ENCODE measurements at regions not wholly inside any gene's neighbourhood (a gene's known extent, or its start where the extent isn't known, plus 50 kb on each side); places are given as distances from the start of the nearest gene placed in this dataset.

DNA sequence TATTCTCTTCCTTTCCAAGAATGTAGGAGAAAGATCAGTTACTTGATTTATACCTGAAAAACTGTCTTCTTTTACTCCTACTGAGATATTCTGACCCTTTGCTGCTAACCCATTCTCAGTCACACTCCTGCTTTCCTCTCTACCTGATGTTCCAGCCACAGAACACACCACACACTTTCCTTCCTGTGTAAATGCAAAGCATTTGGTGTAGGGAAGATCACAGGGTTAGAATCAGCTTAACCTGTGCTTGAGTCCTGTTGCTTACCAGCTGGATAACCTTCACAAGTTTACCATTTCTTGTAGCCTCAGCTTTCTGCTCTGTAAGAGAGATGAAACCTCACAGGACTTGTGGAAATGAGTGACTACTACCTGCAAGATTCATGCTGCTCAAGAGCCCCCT is 489.8 kb upstream of the GOLIM4 start:
- Histone ChIP-seq H3K4me2 (ENCODE audit: insufficient read depth, low read length) (no peak overlapping the region), H3K36me3 (ENCODE audit: insufficient read depth, low read length) (no peaks in the 10 kb centered on the region), H4K20me1 (ENCODE audit: insufficient read depth, low read length) (no peaks in the 10 kb centered on the region), H3K4me3 (ENCODE audit: low read depth in 1 of 2, low read length in 2 of 2) (no peak overlapping the region), H3K27ac (ENCODE audit: low read length) (no peak overlapping the region), H3K9ac (ENCODE audit: low read depth, low read length) (no peak overlapping the region), H2AFZ (ENCODE audit: low read depth, low read length) (no peak overlapping the region), H3K79me2 (ENCODE audit: insufficient read depth, low read length) (no peaks in the 10 kb centered on the region), H3K27me3 (ENCODE audit: insufficient read depth, low read length, poor library complexity) (no peaks in the 10 kb centered on the region), H3K4me1 (ENCODE audit: insufficient read depth, low read length) (no peaks in the 10 kb centered on the region), H3K9me3 (ENCODE audit: insufficient read depth, low read length, severe bottlenecking) (no peaks in the 10 kb centered on the region)
- DNase-seq (no peak), ATAC-seq (ENCODE audit: insufficient read depth, low read depth) (no peak)
- TF ChIP-seq, protein P1, sequence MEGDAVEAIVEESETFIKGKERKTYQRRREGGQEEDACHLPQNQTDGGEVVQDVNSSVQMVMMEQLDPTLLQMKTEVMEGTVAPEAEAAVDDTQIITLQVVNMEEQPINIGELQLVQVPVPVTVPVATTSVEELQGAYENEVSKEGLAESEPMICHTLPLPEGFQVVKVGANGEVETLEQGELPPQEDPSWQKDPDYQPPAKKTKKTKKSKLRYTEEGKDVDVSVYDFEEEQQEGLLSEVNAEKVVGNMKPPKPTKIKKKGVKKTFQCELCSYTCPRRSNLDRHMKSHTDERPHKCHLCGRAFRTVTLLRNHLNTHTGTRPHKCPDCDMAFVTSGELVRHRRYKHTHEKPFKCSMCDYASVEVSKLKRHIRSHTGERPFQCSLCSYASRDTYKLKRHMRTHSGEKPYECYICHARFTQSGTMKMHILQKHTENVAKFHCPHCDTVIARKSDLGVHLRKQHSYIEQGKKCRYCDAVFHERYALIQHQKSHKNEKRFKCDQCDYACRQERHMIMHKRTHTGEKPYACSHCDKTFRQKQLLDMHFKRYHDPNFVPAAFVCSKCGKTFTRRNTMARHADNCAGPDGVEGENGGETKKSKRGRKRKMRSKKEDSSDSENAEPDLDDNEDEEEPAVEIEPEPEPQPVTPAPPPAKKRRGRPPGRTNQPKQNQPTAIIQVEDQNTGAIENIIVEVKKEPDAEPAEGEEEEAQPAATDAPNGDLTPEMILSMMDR (IDR thresholded peaks at IDR 0.05; ENCODE audit: borderline replicate concordance, extremely low read depth, low read length, poor library complexity, severe bottlenecking), result no peak
- TF ChIP-seq EZH2 (IDR thresholded peaks at IDR 0.05; ENCODE audit: borderline replicate concordance, low read depth, low read length, severe bottlenecking), result no peak

GRCh38 chr3:168583977-168584376 is 488.3 kb upstream of the GOLIM4 start:
- no peaks in the 10 kb centered on the region for H4K20me1 ChIP-seq (ENCODE audit: insufficient read depth, low read length)
- H3K4me3 ChIP-seq (ENCODE audit: low read depth in 1 of 2, low read length in 2 of 2), result no peak overlapping the region
- H3K9ac ChIP-seq (ENCODE audit: low read depth, low read length), result no peak overlapping the region
- no peak overlapping the region for H2AFZ ChIP-seq (ENCODE audit: low read depth, low read length)
- no peaks in the 10 kb centered on the region for H3K9me3 ChIP-seq (ENCODE audit: insufficient read depth, low read length, severe bottlenecking)
- no peaks in the 10 kb centered on the region for H3K79me2 ChIP-seq (ENCODE audit: insufficient read depth, low read length)
- H3K27me3 ChIP-seq (ENCODE audit: insufficient read depth, low read length, poor library complexity), result no peaks in the 10 kb centered on the region
- ATAC-seq (ENCODE audit: insufficient read depth, low read depth), result no peak
- no peak overlapping the region for H3K27ac ChIP-seq (ENCODE audit: low read length)
- DNase-seq, result no peak
- H3K4me1 ChIP-seq (ENCODE audit: insufficient read depth, low read length), result no peaks in the 10 kb centered on the region
- no peak overlapping the region for H3K4me2 ChIP-seq (ENCODE audit: insufficient read depth, low read length)
- H3K36me3 ChIP-seq (ENCODE audit: insufficient read depth, low read length), result no peaks in the 10 kb centered on the region
- no peak for TF ChIP-seq EZH2 (IDR thresholded peaks at IDR 0.05; ENCODE audit: borderline replicate concordance, low read depth, low read length, severe bottlenecking)
- TF ChIP-seq, protein P1 (IDR thresholded peaks at IDR 0.05; ENCODE audit: borderline replicate concordance, extremely low read depth, low read length, poor library complexity, severe bottlenecking), result no peak

GRCh38 chr3:168582503-168582902 is 486.8 kb upstream of the GOLIM4 start:
- H3K36me3 ChIP-seq (ENCODE audit: insufficient read depth, low read length), result no peaks in the 10 kb centered on the region
- H3K4me3 ChIP-seq (ENCODE audit: low read depth in 1 of 2, low read length in 2 of 2), result no peak overlapping the region
- H3K4me2 ChIP-seq (ENCODE audit: insufficient read depth, low read length), result no peak overlapping the region
- TF ChIP-seq EZH2 (IDR thresholded peaks at IDR 0.05; ENCODE audit: borderline replicate concordance, low read depth, low read length, severe bottlenecking), result no peak
- TF ChIP-seq, protein P1 (IDR thresholded peaks at IDR 0.05; ENCODE audit: borderline replicate concordance, extremely low read depth, low read length, poor library complexity, severe bottlenecking), result no peak
- H3K27ac ChIP-seq (ENCODE audit: low read length), result no peak overlapping the region
- DNase-seq (no peak), ATAC-seq (ENCODE audit: insufficient read depth, low read depth) (no peak)
- no peaks in the 10 kb centered on the region for H3K9me3 ChIP-seq (ENCODE audit: insufficient read depth, low read length, severe bottlenecking)
- no peaks in the 10 kb centered on the region for H3K4me1 ChIP-seq (ENCODE audit: insufficient read depth, low read length)
- no peaks in the 10 kb centered on the region for H3K79me2 ChIP-seq (ENCODE audit: insufficient read depth, low read length)
- no peaks in the 10 kb centered on the region for H3K27me3 ChIP-seq (ENCODE audit: insufficient read depth, low read length, poor library complexity)
- H2AFZ ChIP-seq (ENCODE audit: low read depth, low read length), result no peak overlapping the region
- no peak overlapping the region for H3K9ac ChIP-seq (ENCODE audit: low read depth, low read length)
- no peaks in the 10 kb centered on the region for H4K20me1 ChIP-seq (ENCODE audit: insufficient read depth, low read length)

- ATAC-seq (ENCODE audit: insufficient read depth, low read depth) (no peak), DNase-seq (no peak)
- Histone ChIP-seq H3K27ac (ENCODE audit: low read length) (no peak overlapping the region), H3K9me3 (ENCODE audit: insufficient read depth, low read length, severe bottlenecking) (no peaks in the 10 kb centered on the region), H3K4me1 (ENCODE audit: insufficient read depth, low read length) (no peaks in the 10 kb centered on the region), H3K9ac (ENCODE audit: low read depth, low read length) (no peak overlapping the region), H4K20me1 (ENCODE audit: insufficient read depth, low read length) (no peaks in the 10 kb centered on the region), H3K36me3 (ENCODE audit: insufficient read depth, low read length) (no peaks in the 10 kb centered on the region), H3K4me3 (ENCODE audit: low read depth in 1 of 2, low read length in 2 of 2) (no peak overlapping the region), H3K27me3 (ENCODE audit: insufficient read depth, low read length, poor library complexity) (no peaks in the 10 kb centered on the region), H3K79me2 (ENCODE audit: insufficient read depth, low read length) (no peaks in the 10 kb centered on the region), H3K4me2 (ENCODE audit: insufficient read depth, low read length) (no peak overlapping the region), H2AFZ (ENCODE audit: low read depth, low read length) (no peak overlapping the region)
- no peak for TF ChIP-seq EZH2 (IDR thresholded peaks at IDR 0.05; ENCODE audit: borderline replicate concordance, low read depth, low read length, severe bottlenecking)
Measured at GRCh38 chr3:168581771-168582225, 486.1 kb upstream of the GOLIM4 start.
